ENCODE measurements at regions not wholly inside any gene's neighbourhood (a gene's known extent, or its start where the extent isn't known, plus 50 kb on each side); places are given as distances from the start of the nearest gene placed in this dataset.

DNA sequence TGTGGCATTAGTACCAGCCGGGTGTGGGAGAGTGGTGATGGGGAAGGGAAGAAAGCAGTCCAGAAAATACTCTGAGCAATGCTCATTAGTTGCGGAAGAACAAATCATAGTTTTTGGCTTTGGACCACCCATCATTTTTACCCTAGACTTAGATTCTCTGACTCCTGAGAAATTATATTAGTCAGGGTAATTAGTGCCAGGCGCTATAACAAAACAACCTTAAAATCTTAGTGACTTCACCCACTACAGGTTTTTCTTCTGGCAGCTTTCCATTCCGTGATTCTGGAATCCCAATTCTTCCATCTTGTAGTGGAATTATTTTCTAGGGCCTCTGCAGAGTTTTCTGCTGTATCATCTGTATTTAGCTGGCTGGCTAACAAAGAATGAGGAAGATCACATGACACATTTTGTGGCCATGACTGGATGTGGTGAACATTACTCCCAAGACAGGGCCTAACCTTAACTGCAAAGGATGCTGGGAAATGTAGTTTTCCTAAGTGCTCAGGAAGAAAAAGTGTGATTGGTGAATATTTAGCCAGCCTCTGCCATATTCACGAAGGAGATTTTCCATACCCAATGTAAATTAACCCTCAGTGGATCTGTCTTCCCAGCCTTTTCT is 373.0 kb upstream of the MEF2C start:
- TF ChIP-seq SUZ12 (IDR thresholded peaks at IDR 0.05; ENCODE audit: extremely low read depth, insufficient read depth, insufficient read length): no peak
- TF ChIP-seq YY1 (IDR thresholded peaks at IDR 0.05; ENCODE audit: insufficient read depth, insufficient read length): no peak

Data from NT2/D1 (cell line).